Right ventricle myocardium inferior (tissue), 1 donor: ENCODE measurements at regions not wholly inside any gene's neighbourhood (a gene's known extent, or its start where the extent isn't known, plus 50 kb on each side); places are given as distances from the start of the nearest gene placed in this dataset.

ENCODE experiments used
- ATAC-seq: fragments of 200-7000 bp; cut with Tn5 transposase; one replicate; pipeline ENCODE4 v1.9.1; 2020; ENCODE audit warnings: mild to moderate bottlenecking, moderate library complexity
- DNase-seq: peaks from one replicate; pipeline ENCODE4 v3.0.0; 2021; ENCODE audit errors: missing footprints
- intact Hi-C: fragments of 100-400 bp; cut with DNase I; formaldehyde crosslinking; loops from one replicate; pipeline ENCODE4 v1.11.0; 2022
- donor health status: DM: no; HTN: yes; CAD: no; lungs with severe emphysema.

- intact Hi-C loops, result no loop called here
- ATAC-seq, result no peak
- DNase-seq, result no peak
These were observed 157.6 kb upstream of the PLXNA4 start for GRCh38 chr7:132733860-132734259.

- DNase-seq (no peak), ATAC-seq (no peak)
- intact Hi-C loops, result no loop called here
These were observed 156.1 kb upstream of the PLXNA4 start for GRCh38 chr7:132732321-132732865.

- intact Hi-C loops, result no loop called here
- no peak for DNase-seq
- no peak for ATAC-seq
These were observed 153.8 kb upstream of the PLXNA4 start for GRCh38 chr7:132730105-132730504.

- no peak for DNase-seq
- intact Hi-C loops, result no loop called here
- ATAC-seq, result no peak
These were observed 147.3 kb upstream of the PLXNA4 start for GRCh38 chr7:132723506-132724081.

- intact Hi-C loops, result no loop called here
- no peak for ATAC-seq
- DNase-seq, result no peak
These were observed 144.6 kb upstream of the PLXNA4 start for GRCh38 chr7:132720835-132721234.

GRCh38 chr7:132713893-132714292 is 137.6 kb upstream of the PLXNA4 start:
- ATAC-seq (no peak), DNase-seq (no peak)
- intact Hi-C loops, result no loop called here

- intact Hi-C loops, result no loop called here
- no peak for ATAC-seq
These were observed 133.8 kb upstream of the PLXNA4 start for GRCh38 chr7:132709971-132710567.

GRCh38 chr7:132708470-132708869 is 132.2 kb upstream of the PLXNA4 start:
- ATAC-seq, result no peak
- intact Hi-C loops, result no loop called here
- no peak for DNase-seq

More at GRCh38 chr7:132709971-132710567, 133.8 kb upstream of the PLXNA4 start:
- DNase-seq, result no peak

GRCh38 chr7:132705146-132705545 is 128.9 kb upstream of the PLXNA4 start:
- no peak for ATAC-seq
- intact Hi-C loops, result no loop called here
- no peak for DNase-seq

- ATAC-seq (no peak), DNase-seq (no peak)
- intact Hi-C loops, result no loop called here
These were observed 127.5 kb upstream of the PLXNA4 start for GRCh38 chr7:132703742-132704141.

- intact Hi-C loops, result no loop called here
- DNase-seq (no peak), ATAC-seq (no peak)
These were observed 120.7 kb upstream of the PLXNA4 start for GRCh38 chr7:132697003-132697402.

GRCh38 chr7:132696332-132696731 is 120.1 kb upstream of the PLXNA4 start:
- ATAC-seq (no peak), DNase-seq (no peak)
- intact Hi-C loops, result no loop called here

- DNase-seq (no peak), ATAC-seq (no peak)
- intact Hi-C loops, result no loop called here
These were observed 114.9 kb upstream of the PLXNA4 start for GRCh38 chr7:132691201-132691600.

- intact Hi-C loops, result no loop called here
- ATAC-seq, result no peak
- DNase-seq, result no peak
These were observed 113.9 kb upstream of the PLXNA4 start for GRCh38 chr7:132690174-132690573.

- intact Hi-C loops, result no loop called here
- no peak for DNase-seq
- ATAC-seq, result no peak
These were observed 111.7 kb upstream of the PLXNA4 start for GRCh38 chr7:132687981-132688383.

- no peak for DNase-seq
- intact Hi-C loops, result no loop called here
- ATAC-seq, result no peak
These were observed 110.7 kb upstream of the PLXNA4 start for GRCh38 chr7:132687016-132687415.

- intact Hi-C loops, result no loop called here
- ATAC-seq, result no peak
- DNase-seq, result no peak
These were observed 109.0 kb upstream of the PLXNA4 start for GRCh38 chr7:132685277-132685676.

GRCh38 chr7:132683896-132684690 is 107.8 kb upstream of the PLXNA4 start:
- DNase-seq (no peak), ATAC-seq (no peak)
- intact Hi-C loops, result no loop called here

GRCh38 chr7:132681951-132682350 is 105.7 kb upstream of the PLXNA4 start:
- intact Hi-C loops, result no loop called here
- DNase-seq, result no peak
- no peak for ATAC-seq

GRCh38 chr7:132680590-132680989 is 104.3 kb upstream of the PLXNA4 start:
- ATAC-seq (no peak), DNase-seq (no peak)
- intact Hi-C loops, result no loop called here
